ENCODE measurements at regions not wholly inside any gene's neighbourhood (a gene's known extent, or its start where the extent isn't known, plus 50 kb on each side); places are given as distances from the start of the nearest gene placed in this dataset.

GRCh38 chr3:109607897-109608296 is 270.6 kb upstream of the DPPA4 start:
- no peak for ATAC-seq
- Histone ChIP-seq H3K4me1 (no peaks in the 10 kb centered on the region), H3K4me3 (no peak overlapping the region)

GRCh38 chr3:109608574-109608973 is 271.2 kb upstream of the DPPA4 start:
- intact Hi-C loops (cut with DNase I), result no loop called here
- H3K27me3 ChIP-seq, result no peaks in the 10 kb centered on the region
- H3K36me3 ChIP-seq, result no peaks in the 10 kb centered on the region
- no peaks in the 10 kb centered on the region for H3K9me3 ChIP-seq
- TF ChIP-seq CTCF (IDR thresholded peaks at IDR 0.05), result no peak
- H3K27ac ChIP-seq, result no peak overlapping the region
- no peaks in the 10 kb centered on the region for H3K4me1 ChIP-seq
- no peak overlapping the region for H3K4me3 ChIP-seq
- DNase-seq (no peak), ATAC-seq (no peak)

More at GRCh38 chr3:109607897-109608296, 270.6 kb upstream of the DPPA4 start:
- intact Hi-C loops (cut with DNase I), result no loop called here
- no peak for TF ChIP-seq CTCF (IDR thresholded peaks at IDR 0.05)
- DNase-seq, result no peak
- no peak overlapping the region for H3K27ac ChIP-seq
- peaks cover 5% of the 10 kb centered on the region for H3K9me3 ChIP-seq
- H3K27me3 ChIP-seq, result no peaks in the 10 kb centered on the region
- no peaks in the 10 kb centered on the region for H3K36me3 ChIP-seq

GRCh38 chr3:109618766-109619378 is 281.5 kb upstream of the DPPA4 start:
- TF ChIP-seq CTCF (IDR thresholded peaks at IDR 0.05), result no peak
- no peaks in the 10 kb centered on the region for H3K4me1 ChIP-seq
- H3K27me3 ChIP-seq, result no peaks in the 10 kb centered on the region
- H3K27ac ChIP-seq, result no peak overlapping the region
- H3K9me3 ChIP-seq, result no peaks in the 10 kb centered on the region
- H3K4me3 ChIP-seq, result no peak overlapping the region
- ATAC-seq, result no peak
- no peaks in the 10 kb centered on the region for H3K36me3 ChIP-seq
- DNase-seq, result no peak
- intact Hi-C loops (cut with DNase I), result no loop called here

GRCh38 chr3:109631897-109632296 is 294.6 kb upstream of the DPPA4 start:
- H3K9me3 ChIP-seq, result no peaks in the 10 kb centered on the region
- H3K4me1 ChIP-seq, result no peaks in the 10 kb centered on the region
- no peak for TF ChIP-seq CTCF (IDR thresholded peaks at IDR 0.05)
- ATAC-seq (no peak), DNase-seq (no peak)
- no peak overlapping the region for H3K27ac ChIP-seq
- no peaks in the 10 kb centered on the region for H3K36me3 ChIP-seq
- H3K27me3 ChIP-seq, result no peaks in the 10 kb centered on the region
- no peak overlapping the region for H3K4me3 ChIP-seq
- intact Hi-C loops (cut with DNase I), result no loop called here

GRCh38 chr3:109640146-109640652 is 302.9 kb upstream of the DPPA4 start:
- intact Hi-C loops (cut with DNase I), result no loop called here
- Histone ChIP-seq H3K36me3 (no peaks in the 10 kb centered on the region), H3K9me3 (no peaks in the 10 kb centered on the region), H3K27me3 (no peaks in the 10 kb centered on the region), H3K27ac (no peak overlapping the region), H3K4me3 (no peak overlapping the region), H3K4me1 (no peaks in the 10 kb centered on the region)
- ATAC-seq (no peak), DNase-seq (no peak)
- no peak for TF ChIP-seq CTCF (IDR thresholded peaks at IDR 0.05)

GRCh38 chr3:109642025-109642424 is 304.7 kb upstream of the DPPA4 start:
- H3K4me3 ChIP-seq, result no peak overlapping the region
- H3K4me1 ChIP-seq, result no peaks in the 10 kb centered on the region
- DNase-seq, result no peak
- H3K36me3 ChIP-seq, result no peaks in the 10 kb centered on the region
- H3K9me3 ChIP-seq, result no peaks in the 10 kb centered on the region
- intact Hi-C loops (cut with DNase I), result no loop called here
- no peak for TF ChIP-seq CTCF (IDR thresholded peaks at IDR 0.05)
- ATAC-seq, result no peak
- H3K27me3 ChIP-seq, result no peaks in the 10 kb centered on the region
- no peak overlapping the region for H3K27ac ChIP-seq

Data from upper lobe of right lung (tissue), 1 donor.